Breast epithelium (tissue), 3 donors: ENCODE measurements at regions not wholly inside any gene's neighbourhood (a gene's known extent, or its start where the extent isn't known, plus 50 kb on each side); places are given as distances from the start of the nearest gene placed in this dataset.

Experiments used
- CTCF ChIP-seq, 3 donors: fragments of 450-650 bp; IDR thresholded peaks; one replicate each; pipeline ENCODE4 v1.5.1; 2016 to 2017; ENCODE audit warnings: antibody characterized with exemption in 3 of 3, mild to moderate bottlenecking in 3 of 3, moderate library complexity in 3 of 3
- POLR2A ChIP-seq: fragments of 450-650 bp; IDR thresholded peaks from one replicate; pipeline ENCODE4 v1.6.1; 2016; ENCODE audit warnings: antibody characterized with exemption, mild to moderate bottlenecking, moderate library complexity

DNA sequence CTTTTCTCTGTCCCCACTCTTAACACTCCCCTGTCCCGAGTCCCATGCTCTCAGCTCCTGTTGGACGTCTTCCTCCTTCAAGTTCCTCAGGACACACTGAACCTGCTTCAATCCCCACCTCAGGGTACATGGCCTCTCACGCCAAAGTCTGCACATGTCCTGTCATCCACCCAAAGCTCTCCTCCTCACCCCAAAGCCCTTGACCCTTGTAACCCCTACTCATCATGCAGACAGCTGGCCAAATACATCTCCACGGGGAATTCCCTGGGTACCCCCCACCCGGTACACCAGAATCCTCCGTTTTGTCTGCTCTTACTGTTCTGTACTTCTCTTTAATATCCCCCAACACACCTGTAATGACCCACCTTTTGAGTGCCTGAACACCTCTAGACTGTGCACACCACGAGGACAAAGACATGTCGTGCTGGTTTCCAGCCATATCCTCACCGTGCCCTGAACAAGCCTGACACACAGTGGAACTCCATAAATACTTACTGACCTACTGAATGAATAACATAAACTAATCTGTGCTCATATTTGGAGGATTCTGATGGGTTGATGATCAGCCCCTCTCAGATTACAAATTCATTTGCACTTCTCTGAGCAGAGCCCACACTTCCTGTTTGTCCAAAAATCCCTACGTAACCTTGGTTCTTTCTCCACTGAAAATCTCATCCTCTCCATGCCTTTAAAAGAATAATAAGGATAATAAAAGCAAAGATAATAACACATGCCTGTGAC is 66.8 kb upstream of the EYA2 start:
- TF ChIP-seq CTCF (IDR thresholded peaks at IDR 0.05) = no peak
- no peak for TF ChIP-seq POLR2A
